Gastrocnemius medialis (tissue), 4 donors: ENCODE measurements at regions not wholly inside any gene's neighbourhood (a gene's known extent, or its start where the extent isn't known, plus 50 kb on each side); places are given as distances from the start of the nearest gene placed in this dataset.
"Not testable (repeated sequence)": the region's sequence is repeated elsewhere in the genome, so short reads cannot be mapped to it uniquely, and the experiment has no call there.

ENCODE experiments used
- ATAC-seq, 2 donors: fragments of 150-250 bp; one replicate each; pipeline ENCODE4 v1.9.1; 2016
- DNase-seq, 2 donors: peaks; one replicate each; pipeline ENCODE4 v3.0.0-alpha.2; 2019
- H3K27ac ChIP-seq, 4 donors: fragments of 200-600 bp; sonication (generic); 1 replicate in 1 of 4; 2 replicates in 3 of 4; pipeline ENCODE4 v1.5.1; 2016 to 2018; ENCODE audit warnings: mild to moderate bottlenecking in 2 of 4, moderate library complexity in 1 of 4
- H3K27me3 ChIP-seq, 3 donors: fragments of 200-600 bp; sonication (generic) in 2 of 3; 1 replicate in 1 of 3; 2 replicates in 2 of 3; pipeline versions ENCODE4 v1.5.1 to v1.6.0; 2016 to 2019; ENCODE audit warnings: mild to moderate bottlenecking in 1 of 3, moderate library complexity in 1 of 3
- H3K36me3 ChIP-seq, 2 donors: fragments of 200-600 bp; sonication (generic) in 1 of 2; one replicate each; pipeline ENCODE4 v1.5.1; 2017 to 2018
- H3K4me1 ChIP-seq, 2 donors: fragments of 200-600 bp; sonication (generic) in 1 of 2; one replicate each; pipeline ENCODE4 v1.5.1; 2016 to 2017; ENCODE audit warnings: mild to moderate bottlenecking in 2 of 2
- H3K4me3 ChIP-seq, 4 donors: fragments of 200-600 bp; sonication (generic) in 3 of 4; 1 replicate in 1 of 4; 2 replicates in 3 of 4; pipeline ENCODE4 v1.5.1; 2016 to 2019; ENCODE audit warnings: mild to moderate bottlenecking in 2 of 4
- H3K9me3 ChIP-seq, 3 donors: fragments of 200-600 bp; sonication (generic) in 2 of 3; 1 replicate in 1 of 3; 2 replicates in 2 of 3; pipeline ENCODE4 v1.5.1; 2016 to 2019
- POLR2A ChIP-seq, 2 donors: fragments of 450-650 bp; IDR thresholded peaks; one replicate each; pipeline ENCODE4 v1.6.1; 2017; ENCODE audit warnings: antibody characterized with exemption in 2 of 2, mild to moderate bottlenecking in 2 of 2, moderate library complexity in 2 of 2
- in situ Hi-C, 4 donors: fragments of 200-750 bp; cut with MboI; loops; one replicate each; pipeline versions ENCODE4 v1.15.0 to v1.8.0; 2017; ENCODE audit warnings: low sequenced_read_pairs in 4 of 4
- intact Hi-C: fragments of 100-400 bp; cut with DNase I; formaldehyde crosslinking; loops from one replicate; pipeline ENCODE4 v1.15.1; 2023; ENCODE audit warnings: low total_unique reads
- TF ChIP-seq, protein P1 (sequence below), 5 experiments: fragments of 450-650 bp in 3 of 5; fragments of 200-600 bp in 2 of 5; sonication (generic) in 2 of 5; IDR thresholded peaks in 4 of 5; conservative IDR thresholded peaks in 1 of 5; 1 replicate in 4 of 5; 2 replicates in 1 of 5; pipeline ENCODE4 v1.5.1; 2016 to 2019; ENCODE audit warnings: antibody characterized with exemption in 5 of 5, mild to moderate bottlenecking in 3 of 5, moderate library complexity in 3 of 5

DNA sequence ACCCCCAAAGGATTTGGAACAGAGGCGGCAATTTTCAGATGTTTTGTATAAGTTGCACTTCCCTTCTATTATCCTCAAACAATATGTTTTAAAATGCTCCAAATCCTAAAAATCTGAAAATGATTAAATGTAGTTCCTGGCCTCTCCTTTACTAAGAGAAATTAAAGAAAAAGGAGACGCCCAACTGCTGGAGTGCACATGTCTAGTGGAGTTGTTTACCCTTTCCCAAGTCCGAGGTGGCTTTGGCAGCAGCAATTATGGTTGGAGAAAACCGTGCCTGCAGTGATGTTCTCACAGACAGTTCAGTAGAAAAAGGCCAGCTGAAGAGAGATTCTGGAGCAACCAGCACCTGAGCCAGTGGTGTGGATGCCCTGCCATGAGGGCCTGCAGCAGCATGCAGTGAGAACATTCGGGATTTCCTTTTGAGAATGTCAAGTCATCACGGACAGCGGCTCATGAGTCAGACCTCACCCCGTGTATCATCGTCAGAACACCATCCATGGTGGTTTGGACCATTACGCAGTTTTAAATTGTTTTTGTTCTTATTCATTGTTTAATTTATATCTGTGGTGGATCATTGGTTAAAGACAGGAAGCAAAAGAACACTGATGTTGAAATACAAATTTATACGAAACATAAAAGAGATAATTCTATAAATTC is 179.0 kb upstream of the KRR1 start:
- no peaks in the 10 kb centered on the region for H3K36me3 ChIP-seq
- no peaks in the 10 kb centered on the region for H3K4me1 ChIP-seq
- H3K9me3 ChIP-seq = no peaks in the 10 kb centered on the region
- intact Hi-C loops = no loop called here
- no peak for TF ChIP-seq POLR2A (IDR thresholded peaks at IDR 0.05)
- TF ChIP-seq, protein P1, sequence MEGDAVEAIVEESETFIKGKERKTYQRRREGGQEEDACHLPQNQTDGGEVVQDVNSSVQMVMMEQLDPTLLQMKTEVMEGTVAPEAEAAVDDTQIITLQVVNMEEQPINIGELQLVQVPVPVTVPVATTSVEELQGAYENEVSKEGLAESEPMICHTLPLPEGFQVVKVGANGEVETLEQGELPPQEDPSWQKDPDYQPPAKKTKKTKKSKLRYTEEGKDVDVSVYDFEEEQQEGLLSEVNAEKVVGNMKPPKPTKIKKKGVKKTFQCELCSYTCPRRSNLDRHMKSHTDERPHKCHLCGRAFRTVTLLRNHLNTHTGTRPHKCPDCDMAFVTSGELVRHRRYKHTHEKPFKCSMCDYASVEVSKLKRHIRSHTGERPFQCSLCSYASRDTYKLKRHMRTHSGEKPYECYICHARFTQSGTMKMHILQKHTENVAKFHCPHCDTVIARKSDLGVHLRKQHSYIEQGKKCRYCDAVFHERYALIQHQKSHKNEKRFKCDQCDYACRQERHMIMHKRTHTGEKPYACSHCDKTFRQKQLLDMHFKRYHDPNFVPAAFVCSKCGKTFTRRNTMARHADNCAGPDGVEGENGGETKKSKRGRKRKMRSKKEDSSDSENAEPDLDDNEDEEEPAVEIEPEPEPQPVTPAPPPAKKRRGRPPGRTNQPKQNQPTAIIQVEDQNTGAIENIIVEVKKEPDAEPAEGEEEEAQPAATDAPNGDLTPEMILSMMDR (IDR thresholded peaks at IDR 0.05 in 4 of 5, conservative IDR thresholded peaks at IDR 0.05 in 1 of 5) = no peak
- in situ Hi-C loops = no loop called here
- ATAC-seq (no peak), DNase-seq (no peak)
- H3K27ac ChIP-seq = no peak overlapping the region
- H3K4me3 ChIP-seq = no peak overlapping the region
- H3K27me3 ChIP-seq = no peaks in the 10 kb centered on the region

DNA sequence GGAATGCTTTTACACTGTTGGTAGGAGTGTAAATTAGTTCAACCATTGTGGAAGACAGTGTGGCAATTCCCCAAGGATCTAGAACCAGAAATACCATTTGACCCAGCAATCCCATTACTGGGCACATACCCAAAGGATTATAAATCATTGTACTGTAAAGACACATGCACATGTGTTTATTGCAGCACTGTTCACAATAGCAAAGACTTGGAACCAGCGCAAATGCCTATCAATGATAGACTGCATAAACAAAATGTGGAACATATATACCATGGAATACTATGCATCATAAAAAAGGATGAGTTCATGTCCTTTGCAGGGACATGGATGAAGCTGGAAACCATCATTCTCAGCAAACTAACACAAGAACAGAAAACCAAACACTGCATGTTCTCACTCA is 174.8 kb upstream of the KRR1 start:
- H3K4me3 ChIP-seq, DNase-seq, H3K27me3 ChIP-seq, in situ Hi-C loops, H3K4me1 ChIP-seq, H3K36me3 ChIP-seq, ATAC-seq, H3K9me3 ChIP-seq, intact Hi-C loops, H3K27ac ChIP-seq: not testable (repeated sequence)

DNA sequence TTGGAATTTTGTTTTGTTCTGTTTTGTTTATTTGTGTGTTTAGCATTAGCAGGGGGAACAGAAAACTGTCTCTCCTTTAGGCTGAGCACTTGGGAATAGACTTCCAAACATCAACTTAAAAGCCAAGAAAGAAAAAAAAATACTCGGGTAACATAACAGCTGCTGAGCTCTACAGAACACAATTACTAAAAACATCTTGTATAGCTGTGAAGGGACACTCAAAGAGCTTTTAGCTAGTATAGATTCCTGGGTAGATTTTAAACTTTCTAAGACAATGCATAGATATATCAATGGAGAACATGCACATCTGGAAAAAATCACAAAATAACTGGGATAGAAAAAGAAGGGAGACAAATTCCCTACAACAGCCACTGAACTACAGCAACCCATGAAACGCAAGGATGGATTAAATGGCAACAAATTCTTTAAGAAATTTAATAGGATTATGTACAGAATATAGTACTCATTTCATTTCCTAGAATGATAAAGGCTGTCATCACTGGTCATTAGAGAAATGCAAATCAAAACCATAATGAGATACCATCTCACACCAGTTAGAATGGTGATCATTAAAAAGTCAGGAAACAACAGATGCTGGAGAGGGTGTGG is 174.3 kb upstream of the KRR1 start:
- no peaks in the 10 kb centered on the region for H3K9me3 ChIP-seq
- ATAC-seq (no peak), DNase-seq (no peak)
- in situ Hi-C loops (no loop called here), intact Hi-C loops (no loop called here)
- H3K4me3 ChIP-seq = no peak overlapping the region
- H3K36me3 ChIP-seq = no peaks in the 10 kb centered on the region
- no peaks in the 10 kb centered on the region for H3K27me3 ChIP-seq
- no peak overlapping the region for H3K27ac ChIP-seq
- TF ChIP-seq POLR2A (IDR thresholded peaks at IDR 0.05) = no peak
- TF ChIP-seq, protein P1 (IDR thresholded peaks at IDR 0.05 in 4 of 5, conservative IDR thresholded peaks at IDR 0.05 in 1 of 5) = no peak
- no peaks in the 10 kb centered on the region for H3K4me1 ChIP-seq

DNA sequence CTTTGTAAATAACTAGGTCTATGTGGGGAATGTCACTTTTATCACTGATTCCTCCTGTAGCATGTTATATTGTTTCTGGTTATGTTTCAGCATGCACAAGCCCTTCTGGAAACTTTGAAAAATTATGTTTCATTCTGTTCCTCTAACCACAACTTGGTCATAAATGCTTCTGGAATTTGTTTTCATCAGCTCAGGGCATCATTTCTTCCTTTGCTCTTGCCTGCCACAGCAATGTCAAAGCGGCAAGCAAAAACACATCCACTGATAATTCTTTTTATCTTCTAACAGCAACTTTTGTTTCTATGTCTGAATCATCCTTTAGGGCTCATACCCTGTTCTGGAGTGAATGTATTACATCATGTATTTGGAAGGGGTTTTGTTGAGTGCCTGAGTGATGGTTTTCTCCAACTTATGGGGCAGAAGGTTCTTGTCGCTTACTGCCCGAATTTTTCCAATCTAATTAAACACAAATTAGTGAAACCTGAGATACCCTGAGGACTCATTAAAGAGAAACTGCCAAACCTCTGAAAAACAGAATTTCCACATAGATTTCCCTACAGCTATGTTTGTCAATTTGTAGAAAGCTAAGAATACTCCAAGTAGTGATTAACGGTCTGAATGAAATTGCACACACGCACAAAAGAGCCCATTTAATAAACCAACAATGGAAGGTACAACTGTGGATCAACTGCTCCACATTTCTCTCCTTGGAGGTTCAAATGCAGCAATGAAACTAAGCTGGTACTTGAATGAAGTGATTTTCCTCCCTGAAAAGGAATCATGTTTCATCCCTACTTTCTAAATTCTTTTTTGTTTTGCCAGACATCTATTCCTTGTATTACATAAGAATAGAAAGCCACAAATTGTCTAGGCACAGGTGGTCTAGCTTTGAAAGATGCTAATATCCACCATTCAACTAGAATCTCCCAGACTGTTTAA is 173.5 kb upstream of the KRR1 start:
- no peaks in the 10 kb centered on the region for H3K4me1 ChIP-seq
- intact Hi-C loops (no loop called here), in situ Hi-C loops (no loop called here)
- H3K9me3 ChIP-seq = no peaks in the 10 kb centered on the region
- no peaks in the 10 kb centered on the region for H3K36me3 ChIP-seq
- no peak for TF ChIP-seq POLR2A (IDR thresholded peaks at IDR 0.05)
- TF ChIP-seq, protein P1 (IDR thresholded peaks at IDR 0.05 in 4 of 5, conservative IDR thresholded peaks at IDR 0.05 in 1 of 5) = no peak
- H3K4me3 ChIP-seq = no peak overlapping the region
- DNase-seq (no peak), ATAC-seq (no peak)
- H3K27ac ChIP-seq = no peak overlapping the region
- H3K27me3 ChIP-seq = no peaks in the 10 kb centered on the region

DNA sequence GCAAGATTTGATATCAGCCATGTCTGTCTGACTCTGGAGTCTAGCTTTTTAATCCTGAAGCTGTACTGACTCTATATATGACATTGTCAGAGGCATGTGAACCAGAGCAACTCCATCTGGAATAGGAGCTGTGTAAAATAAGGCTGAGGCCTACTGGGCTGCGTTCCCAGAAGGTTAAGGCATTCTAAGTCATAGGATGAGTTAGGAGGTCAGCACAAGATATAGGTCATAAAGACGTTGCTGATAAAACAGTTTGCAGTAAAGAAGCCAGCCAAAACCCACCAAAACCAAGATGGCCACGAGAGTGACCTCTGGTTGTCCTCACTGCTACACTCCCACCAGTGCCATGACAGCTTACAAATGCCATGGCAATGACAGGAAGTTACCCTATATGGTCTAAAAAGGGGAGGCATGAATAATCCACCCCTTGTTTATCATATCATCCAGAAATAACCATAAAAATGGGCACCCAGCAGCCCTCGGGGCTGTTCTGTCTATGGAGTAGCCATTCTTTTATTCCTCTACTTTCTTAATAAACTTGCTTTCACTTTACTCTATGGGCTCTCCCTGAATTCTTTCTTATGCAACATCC is 172.7 kb upstream of the KRR1 start:
- H3K4me1 ChIP-seq, H3K4me3 ChIP-seq, H3K9me3 ChIP-seq, in situ Hi-C loops, H3K36me3 ChIP-seq, H3K27ac ChIP-seq, DNase-seq, intact Hi-C loops, H3K27me3 ChIP-seq, ATAC-seq: not testable (repeated sequence)
